ENCODE measurements at regions not wholly inside any gene's neighbourhood (a gene's known extent, or its start where the extent isn't known, plus 50 kb on each side); places are given as distances from the start of the nearest gene placed in this dataset.

- no peak for DNase-seq (ENCODE audit: low read depth)
- no peak for TF ChIP-seq CTCF (IDR thresholded peaks at IDR 0.05; ENCODE audit: control insufficient read depth, insufficient read depth, low read depth, low read length, missing control alignments)
- H3K4me3 ChIP-seq (ENCODE audit: control insufficient read depth, low read depth, low read length), result no peak overlapping the region
Measured at GRCh38 chr9:73024601-73025034, 71.8 kb upstream of the ALDH1A1 start.

- peak; percentile 33 for DNase-seq (ENCODE audit: low read depth)
- peak; percentile 83 for TF ChIP-seq CTCF (IDR thresholded peaks at IDR 0.05; ENCODE audit: control insufficient read depth, insufficient read depth, low read depth, low read length, missing control alignments)
- no peak overlapping the region for H3K4me3 ChIP-seq (ENCODE audit: control insufficient read depth, low read depth, low read length)
Measured at GRCh38 chr9:73023025-73023541, 70.2 kb upstream of the ALDH1A1 start.

GRCh38 chr9:73022353-73022752, 69.5 kb upstream of the ALDH1A1 start:
- TF ChIP-seq CTCF (IDR thresholded peaks at IDR 0.05; ENCODE audit: control insufficient read depth, insufficient read depth, low read depth, low read length, missing control alignments), result no peak
- no peak for DNase-seq (ENCODE audit: low read depth)

GRCh38 chr9:73020877-73021276, 68.0 kb upstream of the ALDH1A1 start:
- no peak for TF ChIP-seq CTCF (IDR thresholded peaks at IDR 0.05; ENCODE audit: control insufficient read depth, insufficient read depth, low read depth, low read length, missing control alignments)
- DNase-seq (ENCODE audit: low read depth), result no peak
- no peak overlapping the region for H3K4me3 ChIP-seq (ENCODE audit: control insufficient read depth, low read depth, low read length)

More at GRCh38 chr9:73022353-73022752, 69.5 kb upstream of the ALDH1A1 start:
- no peak overlapping the region for H3K4me3 ChIP-seq (ENCODE audit: control insufficient read depth, low read depth, low read length)

GRCh38 chr9:73014011-73014410, 61.2 kb upstream of the ALDH1A1 start:
- no peak for TF ChIP-seq CTCF (IDR thresholded peaks at IDR 0.05; ENCODE audit: control insufficient read depth, insufficient read depth, low read depth, low read length, missing control alignments)
- DNase-seq (ENCODE audit: low read depth), result no peak
- H3K4me3 ChIP-seq (ENCODE audit: control insufficient read depth, low read depth, low read length), result no peak overlapping the region

GRCh38 chr9:73011956-73012355, 59.1 kb upstream of the ALDH1A1 start:
- no peak for TF ChIP-seq CTCF (IDR thresholded peaks at IDR 0.05; ENCODE audit: control insufficient read depth, insufficient read depth, low read depth, low read length, missing control alignments)
- H3K4me3 ChIP-seq (ENCODE audit: control insufficient read depth, low read depth, low read length), result no peak overlapping the region
- no peak for DNase-seq (ENCODE audit: low read depth)
